ENCODE measurements at regions not wholly inside any gene's neighbourhood (a gene's known extent, or its start where the extent isn't known, plus 50 kb on each side); places are given as distances from the start of the nearest gene placed in this dataset.

DNA sequence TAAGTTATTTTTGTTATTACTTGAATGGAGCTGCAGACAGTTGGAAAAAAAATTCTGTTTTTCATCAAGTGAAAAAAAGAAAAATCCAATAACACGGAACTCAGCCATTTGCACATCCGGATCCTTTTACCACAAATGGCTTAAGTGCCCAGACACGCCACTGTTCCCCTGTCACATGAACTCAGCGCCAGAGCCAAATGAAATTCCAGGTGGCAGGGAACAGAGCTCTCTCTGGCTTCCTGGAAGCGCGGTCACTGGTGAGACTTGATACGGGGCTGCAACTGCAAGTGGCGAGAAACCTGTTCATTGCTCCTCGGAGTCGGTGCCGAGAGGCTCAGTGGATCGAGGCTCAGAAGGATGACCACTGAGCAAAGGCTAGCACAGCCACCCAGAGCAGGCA is 60.8 kb upstream of the NPTX2 start:
- TF ChIP-seq POLR2A (IDR thresholded peaks at IDR 0.05) = no peak
- TF ChIP-seq EP300 (IDR thresholded peaks at IDR 0.05) = no peak
